ENCODE measurements at regions not wholly inside any gene's neighbourhood (a gene's known extent, or its start where the extent isn't known, plus 50 kb on each side); places are given as distances from the start of the nearest gene placed in this dataset.

DNA sequence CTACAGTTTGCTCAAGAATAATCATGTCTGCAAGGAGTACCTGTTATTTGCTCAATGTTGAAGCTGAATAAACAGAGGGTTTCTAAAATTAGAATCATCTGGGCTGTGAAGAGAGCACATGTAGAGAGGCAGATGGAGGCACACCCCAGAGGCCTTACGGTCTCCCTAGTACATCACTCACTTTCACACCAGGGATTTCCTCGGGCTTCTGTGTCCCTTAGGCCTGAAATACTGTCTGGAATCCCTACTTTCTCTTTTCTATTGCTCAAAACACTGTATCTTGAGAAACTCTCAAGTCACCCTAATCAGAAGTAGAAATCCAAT, 473.7 kb upstream of the ROBO2 start:
- Histone ChIP-seq H3K27ac (no peak overlapping the region), H3K4me3 (no peak overlapping the region), H3K9me3 (no peaks in the 10 kb centered on the region), H3K4me1 (no peaks in the 10 kb centered on the region), H3K27me3 (ENCODE audit: low read depth) (no peaks in the 10 kb centered on the region), H3K36me3 (no peaks in the 10 kb centered on the region)
- intact Hi-C loops (cut with DNase I) = no loop called here
- ATAC-seq (peak in 1 of 2 donors; percentile 55), DNase-seq (no peak)
- TF ChIP-seq, protein P1, sequence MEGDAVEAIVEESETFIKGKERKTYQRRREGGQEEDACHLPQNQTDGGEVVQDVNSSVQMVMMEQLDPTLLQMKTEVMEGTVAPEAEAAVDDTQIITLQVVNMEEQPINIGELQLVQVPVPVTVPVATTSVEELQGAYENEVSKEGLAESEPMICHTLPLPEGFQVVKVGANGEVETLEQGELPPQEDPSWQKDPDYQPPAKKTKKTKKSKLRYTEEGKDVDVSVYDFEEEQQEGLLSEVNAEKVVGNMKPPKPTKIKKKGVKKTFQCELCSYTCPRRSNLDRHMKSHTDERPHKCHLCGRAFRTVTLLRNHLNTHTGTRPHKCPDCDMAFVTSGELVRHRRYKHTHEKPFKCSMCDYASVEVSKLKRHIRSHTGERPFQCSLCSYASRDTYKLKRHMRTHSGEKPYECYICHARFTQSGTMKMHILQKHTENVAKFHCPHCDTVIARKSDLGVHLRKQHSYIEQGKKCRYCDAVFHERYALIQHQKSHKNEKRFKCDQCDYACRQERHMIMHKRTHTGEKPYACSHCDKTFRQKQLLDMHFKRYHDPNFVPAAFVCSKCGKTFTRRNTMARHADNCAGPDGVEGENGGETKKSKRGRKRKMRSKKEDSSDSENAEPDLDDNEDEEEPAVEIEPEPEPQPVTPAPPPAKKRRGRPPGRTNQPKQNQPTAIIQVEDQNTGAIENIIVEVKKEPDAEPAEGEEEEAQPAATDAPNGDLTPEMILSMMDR (IDR thresholded peaks at IDR 0.05) = no peak

DNA sequence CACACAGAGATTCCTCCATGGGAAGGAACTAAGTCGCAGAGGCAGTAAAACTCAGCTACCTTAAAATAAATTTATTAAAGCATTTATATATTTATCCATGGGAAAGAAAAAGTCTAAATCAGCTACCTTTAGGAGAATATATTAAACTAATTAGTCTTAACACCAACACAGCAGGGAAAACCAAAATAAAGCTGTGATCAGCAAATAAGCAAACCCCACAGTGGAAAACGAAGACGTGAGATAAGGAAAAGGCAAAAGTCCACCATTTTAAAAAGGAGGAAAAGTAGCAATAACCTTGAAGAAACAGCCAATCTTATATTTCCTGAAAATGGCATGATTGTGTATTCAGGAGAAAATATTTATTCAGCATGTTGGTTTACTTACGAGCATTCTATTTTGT, 473.0 kb upstream of the ROBO2 start:
- ATAC-seq (no peak), DNase-seq (no peak)
- H3K27ac ChIP-seq = no peak overlapping the region
- no peaks in the 10 kb centered on the region for H3K36me3 ChIP-seq
- intact Hi-C loops (cut with DNase I) = no loop called here
- TF ChIP-seq, protein P1 (IDR thresholded peaks at IDR 0.05) = no peak
- H3K27me3 ChIP-seq (ENCODE audit: low read depth) = no peaks in the 10 kb centered on the region
- no peak overlapping the region for H3K4me3 ChIP-seq
- H3K9me3 ChIP-seq = no peaks in the 10 kb centered on the region
- H3K4me1 ChIP-seq = no peaks in the 10 kb centered on the region

DNA sequence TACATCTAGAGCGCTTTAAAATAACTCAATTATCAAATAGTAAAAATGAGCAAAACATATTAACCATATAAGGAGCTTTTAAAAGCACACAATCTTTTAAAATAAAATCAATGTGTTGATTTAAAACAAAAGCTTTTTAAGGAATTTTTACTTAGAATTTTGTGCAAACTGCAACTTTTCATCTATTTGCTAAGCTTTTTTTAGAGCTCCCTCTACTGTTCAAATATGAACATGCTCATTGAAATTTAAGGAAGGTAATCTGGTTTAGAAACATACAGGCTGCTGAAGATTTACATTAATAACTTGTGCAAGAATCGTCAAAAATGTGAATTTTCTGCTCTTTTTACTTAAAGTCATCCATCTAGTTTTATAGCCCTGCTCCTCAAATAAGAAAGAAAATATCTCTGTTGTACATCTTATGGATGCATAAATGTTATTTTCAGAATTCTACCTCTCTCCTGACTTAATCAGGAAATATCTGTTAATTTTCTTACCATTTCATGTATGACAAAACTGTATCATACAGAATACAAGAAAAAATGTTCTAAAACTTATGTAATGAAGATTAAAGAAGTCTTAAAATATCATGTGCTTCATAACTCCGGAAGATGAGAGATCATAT, 469.4 kb upstream of the ROBO2 start:
- no peaks in the 10 kb centered on the region for H3K27me3 ChIP-seq (ENCODE audit: low read depth)
- ATAC-seq (no peak), DNase-seq (no peak)
- TF ChIP-seq, protein P1 (IDR thresholded peaks at IDR 0.05) = peak; percentile 64
- intact Hi-C loops (cut with DNase I) = no loop called here
- no peaks in the 10 kb centered on the region for H3K9me3 ChIP-seq
- no peaks in the 10 kb centered on the region for H3K4me1 ChIP-seq
- no peak overlapping the region for H3K27ac ChIP-seq
- no peak overlapping the region for H3K4me3 ChIP-seq
- no peaks in the 10 kb centered on the region for H3K36me3 ChIP-seq

DNA sequence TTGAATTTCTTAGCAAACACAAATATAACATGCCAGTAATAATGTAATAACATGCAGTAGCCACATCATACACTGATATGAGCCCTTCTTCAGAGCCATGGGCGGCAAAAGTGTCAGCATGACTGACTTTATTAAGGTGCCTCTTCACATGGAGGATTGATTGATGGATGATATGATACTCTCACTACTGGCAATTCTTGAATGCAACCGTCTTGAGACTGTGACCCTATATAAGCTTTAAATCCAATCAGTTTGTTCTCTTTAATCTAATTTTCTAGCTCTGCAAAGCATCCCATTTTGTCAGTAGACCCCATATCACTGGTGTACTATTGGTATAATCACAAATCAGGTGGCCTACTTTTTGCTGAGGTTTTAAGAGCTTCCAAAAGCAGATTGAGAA, 463.7 kb upstream of the ROBO2 start:
- TF ChIP-seq, protein P1 (IDR thresholded peaks at IDR 0.05) = no peak
- no peak overlapping the region for H3K4me3 ChIP-seq
- H3K27me3 ChIP-seq (ENCODE audit: low read depth) = no peaks in the 10 kb centered on the region
- no peak for ATAC-seq
- intact Hi-C loops (cut with DNase I) = no loop called here
- H3K4me1 ChIP-seq = no peaks in the 10 kb centered on the region
- no peak for DNase-seq
- H3K27ac ChIP-seq = no peak overlapping the region
- no peaks in the 10 kb centered on the region for H3K9me3 ChIP-seq
- no peaks in the 10 kb centered on the region for H3K36me3 ChIP-seq

DNA sequence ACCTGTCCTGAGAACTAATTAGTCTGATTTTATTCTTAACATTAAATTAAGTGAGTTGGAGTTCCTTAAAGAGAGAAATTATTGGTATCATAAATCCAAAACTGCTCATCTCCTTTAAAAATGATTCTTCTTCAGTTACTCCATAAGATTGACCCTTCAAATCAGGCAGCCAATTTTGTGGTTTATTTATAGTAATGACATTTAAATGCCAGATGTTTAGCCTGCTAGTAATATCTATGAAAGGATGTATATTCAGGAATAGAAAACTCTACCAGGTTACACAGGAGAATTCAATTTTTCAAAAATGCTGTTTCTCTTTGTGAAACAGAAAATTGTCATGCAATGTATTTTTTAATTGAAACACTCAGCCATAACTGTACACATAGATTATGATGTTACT, 457.8 kb upstream of the ROBO2 start:
- TF ChIP-seq, protein P1 (IDR thresholded peaks at IDR 0.05) = no peak
- H3K4me3 ChIP-seq = no peak overlapping the region
- H3K27me3 ChIP-seq (ENCODE audit: low read depth) = no peaks in the 10 kb centered on the region
- no peaks in the 10 kb centered on the region for H3K9me3 ChIP-seq
- no peaks in the 10 kb centered on the region for H3K36me3 ChIP-seq
- no peak overlapping the region for H3K27ac ChIP-seq
- no peak for DNase-seq
- ATAC-seq = no peak
- intact Hi-C loops (cut with DNase I) = no loop called here
- no peaks in the 10 kb centered on the region for H3K4me1 ChIP-seq

Data from lower lobe of right lung (tissue), 2 donors.